ENCODE measurements at regions not wholly inside any gene's neighbourhood (a gene's known extent, or its start where the extent isn't known, plus 50 kb on each side); places are given as distances from the start of the nearest gene placed in this dataset.

GRCh38 chr5:145218019-145218418, 617.1 kb downstream of the PRELID2 start:
- Histone ChIP-seq H3K27ac (no peak overlapping the region), H3K9me3 (ENCODE audit: low read depth, low read length) (no peaks in the 10 kb centered on the region), H3K9ac (ENCODE audit: insufficient read length) (no peak overlapping the region), H3K4me3 (no peak overlapping the region), H3K36me3 (ENCODE audit: insufficient read depth, low read length) (no peaks in the 10 kb centered on the region)
- no peak for TF ChIP-seq POLR2AphosphoS5 (IDR thresholded peaks at IDR 0.05; ENCODE audit: borderline replicate concordance, low read depth, low read length)
- no peak for DNase-seq (ENCODE audit: low read depth, low spot score)

- no peak for DNase-seq (ENCODE audit: low read depth, low spot score)
- Histone ChIP-seq H3K27ac (no peak overlapping the region), H3K36me3 (ENCODE audit: insufficient read depth, low read length) (no peaks in the 10 kb centered on the region), H3K9ac (ENCODE audit: insufficient read length) (no peak overlapping the region), H3K4me3 (no peak overlapping the region), H3K9me3 (ENCODE audit: low read depth, low read length) (no peaks in the 10 kb centered on the region)
- TF ChIP-seq FOXP2 (optimal IDR thresholded peaks at IDR 0.05; ENCODE audit: control extremely low read depth, extremely low read length, insufficient read depth) (no peak), EZH2 (IDR thresholded peaks at IDR 0.05) (no peak), POLR2AphosphoS5 (IDR thresholded peaks at IDR 0.05; ENCODE audit: borderline replicate concordance, low read depth, low read length) (no peak)
Measured at GRCh38 chr5:145210020-145210419, 625.1 kb downstream of the PRELID2 start.

- no peak overlapping the region for H3K9ac ChIP-seq (ENCODE audit: insufficient read length)
- no peak overlapping the region for H3K4me3 ChIP-seq
- H3K36me3 ChIP-seq (ENCODE audit: insufficient read depth, low read length), result no peaks in the 10 kb centered on the region
- DNase-seq (ENCODE audit: low read depth, low spot score), result no peak
- H3K9me3 ChIP-seq (ENCODE audit: low read depth, low read length), result no peaks in the 10 kb centered on the region
- no peak overlapping the region for H3K27ac ChIP-seq
- TF ChIP-seq POLR2AphosphoS5 (IDR thresholded peaks at IDR 0.05; ENCODE audit: borderline replicate concordance, low read depth, low read length) (no peak), EZH2 (IDR thresholded peaks at IDR 0.05) (no peak), FOXP2 (optimal IDR thresholded peaks at IDR 0.05; ENCODE audit: control extremely low read depth, extremely low read length, insufficient read depth) (no peak)
Measured at GRCh38 chr5:145205546-145205945, 629.6 kb downstream of the PRELID2 start.

- no peaks in the 10 kb centered on the region for H3K9me3 ChIP-seq (ENCODE audit: low read depth, low read length)
- H3K4me3 ChIP-seq, result no peak overlapping the region
- TF ChIP-seq FOXP2 (optimal IDR thresholded peaks at IDR 0.05; ENCODE audit: control extremely low read depth, extremely low read length, insufficient read depth), result no peak
- TF ChIP-seq POLR2AphosphoS5 (IDR thresholded peaks at IDR 0.05; ENCODE audit: borderline replicate concordance, low read depth, low read length), result no peak
- no peak overlapping the region for H3K9ac ChIP-seq (ENCODE audit: insufficient read length)
- no peak for DNase-seq (ENCODE audit: low read depth, low spot score)
- no peaks in the 10 kb centered on the region for H3K36me3 ChIP-seq (ENCODE audit: insufficient read depth, low read length)
- no peak overlapping the region for H3K27ac ChIP-seq
Measured at GRCh38 chr5:145204743-145205142, 630.4 kb downstream of the PRELID2 start.

- no peak for DNase-seq (ENCODE audit: low read depth, low spot score)
- TF ChIP-seq EZH2 (IDR thresholded peaks at IDR 0.05), result no peak
- TF ChIP-seq FOXP2 (optimal IDR thresholded peaks at IDR 0.05; ENCODE audit: control extremely low read depth, extremely low read length, insufficient read depth), result no peak
- TF ChIP-seq POLR2AphosphoS5 (IDR thresholded peaks at IDR 0.05; ENCODE audit: borderline replicate concordance, low read depth, low read length), result no peak
- Histone ChIP-seq H3K36me3 (ENCODE audit: insufficient read depth, low read length) (no peaks in the 10 kb centered on the region), H3K4me3 (no peak overlapping the region), H3K27ac (no peak overlapping the region), H3K9me3 (ENCODE audit: low read depth, low read length) (no peaks in the 10 kb centered on the region), H3K9ac (ENCODE audit: insufficient read length) (no peak overlapping the region)
Measured at GRCh38 chr5:145203193-145203592, 631.9 kb downstream of the PRELID2 start.

- TF ChIP-seq FOXP2 (optimal IDR thresholded peaks at IDR 0.05; ENCODE audit: control extremely low read depth, extremely low read length, insufficient read depth), result no peak
- no peak for TF ChIP-seq POLR2AphosphoS5 (IDR thresholded peaks at IDR 0.05; ENCODE audit: borderline replicate concordance, low read depth, low read length)
- no peak for TF ChIP-seq EZH2 (IDR thresholded peaks at IDR 0.05)
- no peak overlapping the region for H3K27ac ChIP-seq
- no peak overlapping the region for H3K4me3 ChIP-seq
- no peak for DNase-seq (ENCODE audit: low read depth, low spot score)
- no peak overlapping the region for H3K9ac ChIP-seq (ENCODE audit: insufficient read length)
- no peaks in the 10 kb centered on the region for H3K9me3 ChIP-seq (ENCODE audit: low read depth, low read length)
- H3K36me3 ChIP-seq (ENCODE audit: insufficient read depth, low read length), result no peaks in the 10 kb centered on the region
Measured at GRCh38 chr5:145198525-145199260, 636.4 kb downstream of the PRELID2 start.

GRCh38 chr5:145189746-145190145, 645.4 kb downstream of the PRELID2 start:
- DNase-seq (ENCODE audit: low read depth, low spot score), result no peak
- TF ChIP-seq POLR2AphosphoS5 (IDR thresholded peaks at IDR 0.05; ENCODE audit: borderline replicate concordance, low read depth, low read length) (no peak), FOXP2 (optimal IDR thresholded peaks at IDR 0.05; ENCODE audit: control extremely low read depth, extremely low read length, insufficient read depth) (no peak), EZH2 (IDR thresholded peaks at IDR 0.05) (no peak)
- Histone ChIP-seq H3K9ac (ENCODE audit: insufficient read length) (no peak overlapping the region), H3K27ac (no peak overlapping the region), H3K4me3 (no peak overlapping the region), H3K36me3 (ENCODE audit: insufficient read depth, low read length) (no peaks in the 10 kb centered on the region), H3K9me3 (ENCODE audit: low read depth, low read length) (no peaks in the 10 kb centered on the region)

- Histone ChIP-seq H3K4me3 (no peak overlapping the region), H3K36me3 (ENCODE audit: insufficient read depth, low read length) (no peaks in the 10 kb centered on the region), H3K27ac (no peak overlapping the region), H3K9ac (ENCODE audit: insufficient read length) (no peak overlapping the region), H3K9me3 (ENCODE audit: low read depth, low read length) (no peaks in the 10 kb centered on the region)
- no peak for DNase-seq (ENCODE audit: low read depth, low spot score)
- TF ChIP-seq POLR2AphosphoS5 (IDR thresholded peaks at IDR 0.05; ENCODE audit: borderline replicate concordance, low read depth, low read length) (no peak), FOXP2 (optimal IDR thresholded peaks at IDR 0.05; ENCODE audit: control extremely low read depth, extremely low read length, insufficient read depth) (no peak), EZH2 (IDR thresholded peaks at IDR 0.05) (no peak)
Measured at GRCh38 chr5:145180371-145180770, 654.8 kb downstream of the PRELID2 start.

Data from SK-N-MC (cell line).